ENCODE measurements at regions not wholly inside any gene's neighbourhood (a gene's known extent, or its start where the extent isn't known, plus 50 kb on each side); places are given as distances from the start of the nearest gene placed in this dataset.

DNA sequence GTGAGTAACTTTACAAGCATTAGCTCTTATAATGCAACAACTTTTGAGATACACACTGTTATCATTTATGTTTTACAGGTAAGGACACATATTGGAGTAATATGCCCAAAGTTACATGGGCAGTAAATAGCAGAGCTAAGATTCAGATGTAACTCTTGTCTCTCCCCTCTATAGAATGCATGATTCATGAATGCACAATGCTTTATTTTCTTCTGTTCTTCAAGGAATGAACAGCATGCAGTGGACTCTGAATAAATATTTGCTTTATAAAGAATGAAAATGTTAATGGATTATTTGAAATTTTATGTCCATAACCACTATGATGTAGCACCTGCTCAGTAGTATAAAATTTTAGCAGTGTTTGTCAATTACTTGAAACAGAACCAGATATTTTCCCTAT, 629.5 kb downstream of the KCTD16 start:
- H3K4me3 ChIP-seq (ENCODE audit: low read depth, low read length) = no peak overlapping the region
- TF ChIP-seq, protein P1, sequence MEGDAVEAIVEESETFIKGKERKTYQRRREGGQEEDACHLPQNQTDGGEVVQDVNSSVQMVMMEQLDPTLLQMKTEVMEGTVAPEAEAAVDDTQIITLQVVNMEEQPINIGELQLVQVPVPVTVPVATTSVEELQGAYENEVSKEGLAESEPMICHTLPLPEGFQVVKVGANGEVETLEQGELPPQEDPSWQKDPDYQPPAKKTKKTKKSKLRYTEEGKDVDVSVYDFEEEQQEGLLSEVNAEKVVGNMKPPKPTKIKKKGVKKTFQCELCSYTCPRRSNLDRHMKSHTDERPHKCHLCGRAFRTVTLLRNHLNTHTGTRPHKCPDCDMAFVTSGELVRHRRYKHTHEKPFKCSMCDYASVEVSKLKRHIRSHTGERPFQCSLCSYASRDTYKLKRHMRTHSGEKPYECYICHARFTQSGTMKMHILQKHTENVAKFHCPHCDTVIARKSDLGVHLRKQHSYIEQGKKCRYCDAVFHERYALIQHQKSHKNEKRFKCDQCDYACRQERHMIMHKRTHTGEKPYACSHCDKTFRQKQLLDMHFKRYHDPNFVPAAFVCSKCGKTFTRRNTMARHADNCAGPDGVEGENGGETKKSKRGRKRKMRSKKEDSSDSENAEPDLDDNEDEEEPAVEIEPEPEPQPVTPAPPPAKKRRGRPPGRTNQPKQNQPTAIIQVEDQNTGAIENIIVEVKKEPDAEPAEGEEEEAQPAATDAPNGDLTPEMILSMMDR (IDR thresholded peaks at IDR 0.05; ENCODE audit: borderline replicate concordance, insufficient read depth, low read depth, low read length) = no peak

DNA sequence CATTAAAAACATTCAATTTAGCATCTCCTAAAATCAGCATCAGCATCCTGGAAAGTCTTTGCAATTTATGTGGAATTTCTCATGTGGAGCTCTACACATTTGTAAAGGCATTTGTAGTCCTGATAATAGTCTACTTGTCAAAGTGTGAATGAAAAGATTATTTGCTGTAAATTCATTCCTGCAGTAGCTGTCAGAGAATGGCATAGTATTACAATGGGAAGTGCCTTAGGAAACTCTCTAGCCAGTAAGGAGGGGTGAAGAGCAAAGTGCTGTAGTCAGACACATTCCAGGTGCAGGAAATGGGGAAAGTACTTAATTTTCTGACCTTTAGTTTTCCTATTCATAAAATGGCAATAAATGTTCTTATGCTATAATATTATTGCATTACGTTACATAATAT, 627.9 kb downstream of the KCTD16 start:
- TF ChIP-seq, protein P1 (IDR thresholded peaks at IDR 0.05; ENCODE audit: borderline replicate concordance, insufficient read depth, low read depth, low read length) = no peak
- H3K4me3 ChIP-seq (ENCODE audit: low read depth, low read length) = no peak overlapping the region

DNA sequence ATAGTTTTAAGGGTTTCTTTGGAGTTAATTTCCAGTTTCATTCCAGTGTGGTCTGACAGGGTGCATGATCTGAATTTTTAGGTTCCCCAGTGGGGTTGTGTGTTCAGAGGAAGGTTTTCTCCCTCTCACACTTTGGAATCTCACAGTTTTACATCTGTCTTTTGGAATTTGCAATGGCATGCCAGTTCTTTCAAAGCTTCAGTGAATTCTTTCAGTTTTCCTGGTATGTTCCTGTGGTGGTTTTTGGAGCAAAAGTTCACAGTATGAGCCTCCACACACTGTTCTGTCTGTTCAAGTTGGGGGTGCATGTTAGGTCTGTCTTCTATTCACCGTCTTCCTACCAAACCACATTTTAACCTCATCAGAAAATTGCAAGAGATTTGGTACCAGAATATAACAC, 624.2 kb downstream of the KCTD16 start:
- no peak overlapping the region for H3K4me3 ChIP-seq (ENCODE audit: low read depth, low read length)
- TF ChIP-seq, protein P1 (IDR thresholded peaks at IDR 0.05; ENCODE audit: borderline replicate concordance, insufficient read depth, low read depth, low read length) = no peak

DNA sequence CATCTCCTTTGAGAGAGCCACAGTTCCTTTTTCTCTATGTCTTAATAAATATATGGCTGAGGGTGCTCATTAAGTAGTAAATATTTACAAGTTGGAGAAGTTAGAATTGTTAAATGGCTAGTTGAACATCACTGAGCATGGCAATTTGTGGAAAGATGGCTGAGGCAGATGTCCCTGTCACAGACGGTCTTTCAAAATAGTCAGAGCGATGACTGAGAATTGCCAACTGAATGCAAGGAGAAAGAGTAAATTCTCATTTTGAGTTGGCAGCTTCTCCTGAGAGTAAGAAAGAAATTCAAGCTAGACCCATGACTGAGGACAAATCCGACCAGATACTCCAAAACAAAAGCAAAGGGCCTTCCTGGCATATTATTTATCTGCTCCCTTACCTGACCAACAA, 617.9 kb downstream of the KCTD16 start:
- H3K4me3 ChIP-seq (ENCODE audit: low read depth, low read length) = no peak overlapping the region
- TF ChIP-seq, protein P1 (IDR thresholded peaks at IDR 0.05; ENCODE audit: borderline replicate concordance, insufficient read depth, low read depth, low read length) = no peak

DNA sequence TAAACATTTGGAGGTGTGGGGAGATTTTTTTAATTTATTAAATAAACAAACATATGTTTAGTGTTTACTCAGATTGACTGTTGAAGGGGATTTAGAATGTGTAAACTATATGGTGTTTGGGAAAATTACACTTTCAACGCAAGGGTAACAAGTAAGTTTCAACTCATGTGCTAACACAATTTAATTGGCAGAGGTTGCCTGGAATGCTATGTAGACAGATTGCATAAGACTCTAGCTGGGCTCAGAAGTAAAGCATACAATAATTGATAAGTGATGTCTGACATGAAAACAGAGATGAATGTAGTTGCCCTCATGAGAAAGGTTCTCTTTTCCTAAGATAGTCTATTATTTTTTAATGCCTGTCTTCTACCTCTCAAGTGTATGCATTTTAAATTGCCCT, 617.4 kb downstream of the KCTD16 start:
- H3K4me3 ChIP-seq (ENCODE audit: low read depth, low read length) = no peak overlapping the region
- TF ChIP-seq, protein P1 (IDR thresholded peaks at IDR 0.05; ENCODE audit: borderline replicate concordance, insufficient read depth, low read depth, low read length) = no peak

DNA sequence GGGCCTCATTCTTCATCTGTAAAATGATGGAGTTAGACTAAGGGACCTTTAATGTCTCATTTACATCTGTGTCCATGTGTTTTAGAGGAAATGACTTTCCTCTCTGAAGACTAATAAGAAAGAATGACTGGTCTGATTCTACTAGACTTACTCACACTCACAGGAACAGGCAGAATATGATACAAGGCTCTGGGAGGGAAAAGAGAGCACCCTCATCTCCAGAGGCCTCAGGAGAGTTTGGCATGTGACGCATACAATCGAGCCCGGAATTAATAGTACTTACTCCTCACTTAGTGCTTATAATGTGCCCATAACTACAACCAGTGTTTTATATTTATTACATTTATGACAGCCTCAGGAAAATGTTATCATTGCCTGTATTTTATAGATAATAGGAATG, 608.7 kb downstream of the KCTD16 start:
- H3K4me3 ChIP-seq (ENCODE audit: low read depth, low read length) = no peak overlapping the region
- TF ChIP-seq, protein P1 (IDR thresholded peaks at IDR 0.05; ENCODE audit: borderline replicate concordance, insufficient read depth, low read depth, low read length) = no peak

DNA sequence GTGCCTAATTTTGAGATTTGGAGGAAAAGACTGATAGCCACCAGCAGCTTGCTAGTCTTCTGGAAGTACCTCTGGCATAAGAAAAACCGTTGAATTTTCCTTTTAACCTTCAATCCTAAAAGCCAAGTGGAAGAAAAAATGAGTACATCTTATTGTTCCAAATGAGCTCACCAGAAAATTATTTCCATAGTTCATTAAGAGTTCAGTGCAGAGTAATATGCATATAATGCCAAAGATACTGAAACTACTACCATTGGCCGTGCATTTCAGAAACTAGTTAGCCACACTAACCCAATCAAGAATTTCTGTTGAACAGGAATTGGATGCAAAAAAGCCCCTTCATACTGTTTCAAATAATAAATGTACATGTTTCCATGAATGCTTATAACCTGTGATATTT, 607.9 kb downstream of the KCTD16 start:
- TF ChIP-seq, protein P1 (IDR thresholded peaks at IDR 0.05; ENCODE audit: borderline replicate concordance, insufficient read depth, low read depth, low read length) = no peak
- no peak overlapping the region for H3K4me3 ChIP-seq (ENCODE audit: low read depth, low read length)

Data from GM12875 (cell line).